ENCODE measurements at regions not wholly inside any gene's neighbourhood (a gene's known extent, or its start where the extent isn't known, plus 50 kb on each side); places are given as distances from the start of the nearest gene placed in this dataset.

- Histone ChIP-seq H3K4me3 (no peak overlapping the region), H3K27me3 (no peaks in the 10 kb centered on the region), H2AFZ (replicated peaks) (no peak overlapping the region), H3K9ac (no peak overlapping the region), H3F3A (ENCODE audit: low read depth) (no peaks in the 10 kb centered on the region), H3K79me2 (ENCODE audit: low read depth) (no peaks in the 10 kb centered on the region), H4K20me1 (ENCODE audit: low read depth) (no peaks in the 10 kb centered on the region), H3K27ac (no peak overlapping the region), H3K4me2 (no peak overlapping the region), H3K9me3 (ENCODE audit: low read depth) (no peaks in the 10 kb centered on the region), H3K4me1 (no peaks in the 10 kb centered on the region), H3K36me3 (no peaks in the 10 kb centered on the region)
- no peaks in the 10 kb centered on the region for H3K4me1 Mint-ChIP-seq
- H3K9me3 Mint-ChIP-seq: no peaks in the 10 kb centered on the region
- H3K27ac Mint-ChIP-seq: no peak overlapping the region
- H3K27me3 Mint-ChIP-seq (ENCODE audit: insufficient read depth, low read depth): no peaks in the 10 kb centered on the region
- no peak overlapping the region for H3K4me3 Mint-ChIP-seq
- DNase-seq (ENCODE audit: low spot score): no peak
- no peak for TF ChIP-seq CTCF (IDR thresholded peaks at IDR 0.05)
- no peak for TF ChIP-seq EZH2phosphoT487 (IDR thresholded peaks at IDR 0.05)
- TF ChIP-seq EZH2 (IDR thresholded peaks at IDR 0.05): no peak
- H3K36me3 Mint-ChIP-seq: no peaks in the 10 kb centered on the region
Observed at GRCh38 chr6:27073441-27073840, 174.1 kb upstream of the PRSS16 start.

DNA sequence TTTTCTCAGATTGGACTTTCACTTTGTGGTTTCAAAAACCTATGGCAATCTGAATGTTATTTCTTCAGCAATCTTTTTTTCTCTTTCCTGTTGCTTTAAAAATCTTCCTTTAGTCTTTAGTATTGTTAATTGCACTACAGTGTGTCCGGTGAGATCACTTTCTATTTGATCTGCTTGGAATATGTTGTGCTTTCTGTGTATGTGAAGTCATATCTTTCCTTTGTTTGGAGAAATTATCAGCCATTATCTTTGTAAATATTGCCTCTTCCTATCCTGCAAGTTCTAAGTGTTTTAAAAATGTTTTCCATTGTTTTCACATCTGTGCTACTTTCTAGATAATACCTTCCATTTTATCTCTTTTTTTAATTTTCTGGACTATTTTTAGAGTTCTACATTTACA, 171.4 kb upstream of the PRSS16 start:
- H3K27me3 ChIP-seq: peaks cover 11% of the 10 kb centered on the region
- H3K9me3 Mint-ChIP-seq: no peaks in the 10 kb centered on the region
- peaks cover 3% of the 10 kb centered on the region for H3K27me3 Mint-ChIP-seq (ENCODE audit: insufficient read depth, low read depth)
- H4K20me1 ChIP-seq (ENCODE audit: low read depth): no peaks in the 10 kb centered on the region
- H3K27ac ChIP-seq: no peak overlapping the region
- no peak overlapping the region for H2AFZ ChIP-seq (replicated peaks)
- no peaks in the 10 kb centered on the region for H3K4me1 ChIP-seq
- H3K4me3 Mint-ChIP-seq: no peak overlapping the region
- H3K27ac Mint-ChIP-seq: no peak overlapping the region
- no peak overlapping the region for H3K4me3 ChIP-seq
- no peaks in the 10 kb centered on the region for H3F3A ChIP-seq (ENCODE audit: low read depth)
- no peaks in the 10 kb centered on the region for H3K79me2 ChIP-seq (ENCODE audit: low read depth)
- no peaks in the 10 kb centered on the region for H3K9me3 ChIP-seq (ENCODE audit: low read depth)
- H3K4me2 ChIP-seq: no peak overlapping the region
- TF ChIP-seq EZH2phosphoT487 (IDR thresholded peaks at IDR 0.05) (no peak), EZH2 (IDR thresholded peaks at IDR 0.05) (no peak), CTCF (IDR thresholded peaks at IDR 0.05) (no peak)
- H3K36me3 Mint-ChIP-seq: no peaks in the 10 kb centered on the region
- H3K4me1 Mint-ChIP-seq: no peaks in the 10 kb centered on the region
- no peak for DNase-seq (ENCODE audit: low spot score)
- H3K9ac ChIP-seq: no peak overlapping the region
- H3K36me3 ChIP-seq: no peaks in the 10 kb centered on the region

GRCh38 chr6:27078734-27079357, 168.7 kb upstream of the PRSS16 start:
- Mint-ChIP-seq H3K36me3 (no peaks in the 10 kb centered on the region), H3K27me3 (ENCODE audit: insufficient read depth, low read depth) (peaks cover 3% of the 10 kb centered on the region), H3K9me3 (no peaks in the 10 kb centered on the region), H3K4me1 (no peaks in the 10 kb centered on the region), H3K27ac (no peak overlapping the region), H3K4me3 (peak overlapping the region; percentile 83)
- Histone ChIP-seq H3K36me3 (no peaks in the 10 kb centered on the region), H3K9me3 (ENCODE audit: low read depth) (no peaks in the 10 kb centered on the region), H3K4me1 (no peaks in the 10 kb centered on the region), H3K27ac (no peak overlapping the region), H2AFZ (replicated peaks) (peak overlapping the region; percentile 98), H3K9ac (no peak overlapping the region), H3K27me3 (peaks cover 38% of the 10 kb centered on the region), H4K20me1 (ENCODE audit: low read depth) (no peaks in the 10 kb centered on the region), H3K4me2 (peak overlapping the region; percentile 66), H3F3A (ENCODE audit: low read depth) (no peaks in the 10 kb centered on the region), H3K4me3 (peak overlapping the region; percentile 71), H3K79me2 (ENCODE audit: low read depth) (no peaks in the 10 kb centered on the region)
- peak; percentile 75 for DNase-seq (ENCODE audit: low spot score)
- TF ChIP-seq CTCF (IDR thresholded peaks at IDR 0.05) (peak; percentile 95), EZH2phosphoT487 (IDR thresholded peaks at IDR 0.05) (no peak), EZH2 (IDR thresholded peaks at IDR 0.05) (peak; percentile 44)

All from neural progenitor cell (in vitro differentiated cells).